HAP-1 (cell line): ENCODE measurements at regions not wholly inside any gene's neighbourhood (a gene's known extent, or its start where the extent isn't known, plus 50 kb on each side); places are given as distances from the start of the nearest gene placed in this dataset.

ENCODE experiments used
- DNase-seq, 2 experiments: peaks; one replicate each; pipeline ENCODE4 v3.0.0-alpha.2; 2016 to 2020; ENCODE audit warnings: low spot score in 2 of 2
- H3K27me3 ChIP-seq: fragments of 250-450 bp; sonication (Bioruptor Pico); 2 replicates; pipeline ENCODE4 v1.5.1; 2020; ENCODE audit warnings: low read depth, mild to moderate bottlenecking, moderate library complexity
- H3K36me3 ChIP-seq: fragments of 250-450 bp; sonication (Bioruptor Pico); replicated peaks from 2 replicates; pipeline ENCODE4 v1.5.1; 2020; ENCODE audit warnings: mild to moderate bottlenecking
- H3K4me1 ChIP-seq: fragments of 250-450 bp; sonication (Bioruptor Pico); 2 replicates; pipeline ENCODE4 v1.5.1; 2020; ENCODE audit warnings: mild to moderate bottlenecking
- H3K4me3 ChIP-seq: fragments of 250-450 bp; sonication (Bioruptor Pico); 2 replicates; pipeline ENCODE4 v1.5.1; 2020; ENCODE audit warnings: mild to moderate bottlenecking, moderate library complexity
- H3K9me3 ChIP-seq: fragments of 250-450 bp; sonication (Bioruptor Pico); 2 replicates; pipeline ENCODE4 v1.5.1; 2020; ENCODE audit warnings: mild to moderate bottlenecking, moderate library complexity
- in situ Hi-C: fragments of 300-500 bp; cut with MboI; formaldehyde crosslinking; loops from 3 replicates; pipeline ENCODE4 v1.14.3; 2020; ENCODE audit warnings: low sequenced_read_pairs, inconsistent platforms, mixed read lengths

DNA sequence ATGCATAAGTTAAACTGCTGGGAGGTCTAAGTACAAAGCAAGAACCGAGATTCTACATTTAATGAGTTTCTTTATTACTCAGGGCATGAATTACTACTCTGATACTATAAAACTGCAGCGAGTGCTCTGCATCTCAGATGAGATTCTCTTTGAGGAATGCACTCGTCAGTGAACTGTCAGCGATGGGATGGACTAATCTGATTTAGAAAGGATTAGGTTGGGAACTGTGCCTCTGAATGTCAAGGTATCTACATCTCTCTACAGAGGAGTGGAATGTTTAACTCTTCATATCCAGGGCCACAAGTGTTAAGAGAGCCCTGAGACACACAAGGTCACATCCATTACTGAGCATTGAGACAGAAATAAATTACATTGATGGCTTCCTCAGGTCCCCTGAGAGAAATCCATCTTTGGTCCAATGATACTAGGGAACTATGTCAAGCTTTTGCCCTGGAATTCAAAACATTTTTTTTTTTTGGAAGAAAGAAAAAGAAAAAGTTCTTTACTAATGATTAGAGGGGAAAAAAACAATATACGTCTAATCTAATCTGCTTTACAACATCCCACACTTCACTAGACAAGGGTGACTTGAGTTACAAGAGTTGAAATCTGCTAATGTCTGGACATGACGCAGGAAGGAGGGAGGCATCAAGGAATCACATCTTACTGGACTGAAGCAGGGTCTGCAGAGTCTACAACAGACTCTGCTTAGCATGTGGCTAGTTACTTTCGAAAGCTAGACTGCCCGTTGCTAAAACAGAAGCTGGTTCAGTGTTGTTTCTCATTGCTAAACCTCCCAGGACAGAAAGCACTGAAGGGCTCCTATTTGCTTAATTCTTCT is 270.0 kb upstream of the TLE4 start:
- peaks cover 8% of the 10 kb centered on the region for H3K4me1 ChIP-seq
- DNase-seq: peak in 1 of 2 experiments; percentile 10
- no peaks in the 10 kb centered on the region for H3K36me3 ChIP-seq
- H3K4me3 ChIP-seq: no peak overlapping the region
- H3K9me3 ChIP-seq: no peaks in the 10 kb centered on the region
- in situ Hi-C loops: no loop called here
- H3K27me3 ChIP-seq: peaks cover 3% of the 10 kb centered on the region

DNA sequence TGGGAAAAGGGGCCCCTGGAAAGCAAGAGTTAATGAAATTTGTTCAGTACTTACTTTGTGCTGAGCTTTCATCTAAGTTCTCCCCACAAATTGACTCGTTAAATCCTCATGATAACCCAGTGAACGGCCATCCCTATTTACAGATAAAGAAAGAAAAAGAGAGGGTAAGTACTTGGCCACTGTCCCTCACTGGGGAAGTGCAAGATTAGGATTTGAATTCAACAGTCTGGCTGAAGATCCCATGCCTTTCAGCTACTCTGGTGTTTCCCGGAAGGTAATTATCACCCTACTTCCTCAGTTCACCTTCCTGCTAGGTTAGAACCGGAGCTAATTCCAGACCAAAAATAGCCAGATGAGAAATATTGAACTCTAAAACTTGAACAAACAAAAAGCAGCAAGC is 269.2 kb upstream of the TLE4 start:
- no peaks in the 10 kb centered on the region for H3K9me3 ChIP-seq
- H3K27me3 ChIP-seq: peaks cover 3% of the 10 kb centered on the region
- H3K4me3 ChIP-seq: no peak overlapping the region
- DNase-seq: no peak
- in situ Hi-C loops: no loop called here
- H3K4me1 ChIP-seq: peaks cover 8% of the 10 kb centered on the region
- no peaks in the 10 kb centered on the region for H3K36me3 ChIP-seq

DNA sequence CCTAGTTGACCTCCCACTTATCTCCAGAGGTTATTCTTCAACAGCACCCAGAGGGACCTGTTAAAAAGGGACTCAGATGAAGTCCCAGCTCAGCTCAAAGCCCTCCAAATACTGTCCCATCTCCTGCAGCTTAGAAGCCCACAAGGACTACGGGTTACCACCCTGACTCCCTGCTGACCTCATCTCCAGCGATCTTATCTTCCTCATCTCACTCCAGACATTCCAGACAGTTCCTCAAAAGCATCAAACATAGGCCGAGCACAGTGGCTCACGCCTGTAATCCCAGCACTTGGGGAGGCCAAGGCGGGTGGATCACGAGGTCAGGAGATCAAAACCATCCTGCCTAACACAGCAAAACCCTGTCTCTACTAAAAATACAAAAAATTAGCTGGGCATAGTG is 263.8 kb upstream of the TLE4 start:
- no peaks in the 10 kb centered on the region for H3K9me3 ChIP-seq
- no peaks in the 10 kb centered on the region for H3K4me1 ChIP-seq
- DNase-seq: no peak
- peaks cover 2% of the 10 kb centered on the region for H3K27me3 ChIP-seq
- no peaks in the 10 kb centered on the region for H3K36me3 ChIP-seq
- no peak overlapping the region for H3K4me3 ChIP-seq
- in situ Hi-C loops: no loop called here

DNA sequence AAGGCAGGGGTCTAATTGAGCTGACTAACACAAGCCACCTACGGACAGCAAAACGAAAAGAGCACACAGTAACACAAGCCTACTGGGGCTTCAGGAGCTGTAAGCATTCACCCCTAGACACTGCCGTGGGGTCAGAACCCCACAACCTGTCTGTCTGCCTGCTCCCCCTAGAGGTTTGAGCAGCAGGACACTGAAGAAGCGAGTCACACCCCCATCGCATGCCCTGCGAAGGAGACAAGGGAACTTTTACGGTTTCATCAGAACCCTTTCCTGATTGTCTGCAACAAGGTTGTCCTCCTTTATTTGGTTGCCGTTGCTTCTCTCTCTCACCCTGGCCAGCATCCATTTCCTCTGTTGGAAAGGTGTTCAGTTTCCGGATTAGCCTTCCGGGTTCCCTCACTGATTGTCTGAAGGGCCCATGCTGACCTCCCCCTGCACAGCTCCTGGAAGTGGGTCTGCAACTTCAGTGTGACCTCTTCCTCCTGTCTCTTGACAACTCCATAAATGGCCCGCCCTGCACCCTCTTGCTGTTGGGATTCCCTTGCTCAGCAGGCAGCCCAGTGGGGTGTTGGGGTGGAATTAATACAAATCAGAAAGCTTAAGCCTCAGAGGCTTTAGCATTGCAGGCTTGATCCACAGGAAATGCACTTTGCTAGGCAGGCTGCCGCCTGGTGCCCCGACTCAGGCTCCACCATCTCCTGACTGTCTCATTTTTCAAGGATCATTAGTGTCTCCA is 258.9 kb upstream of the TLE4 start:
- in situ Hi-C loops: no loop called here
- no peaks in the 10 kb centered on the region for H3K36me3 ChIP-seq
- no peak overlapping the region for H3K4me3 ChIP-seq
- H3K27me3 ChIP-seq: no peaks in the 10 kb centered on the region
- no peak for DNase-seq
- no peaks in the 10 kb centered on the region for H3K4me1 ChIP-seq
- no peaks in the 10 kb centered on the region for H3K9me3 ChIP-seq

DNA sequence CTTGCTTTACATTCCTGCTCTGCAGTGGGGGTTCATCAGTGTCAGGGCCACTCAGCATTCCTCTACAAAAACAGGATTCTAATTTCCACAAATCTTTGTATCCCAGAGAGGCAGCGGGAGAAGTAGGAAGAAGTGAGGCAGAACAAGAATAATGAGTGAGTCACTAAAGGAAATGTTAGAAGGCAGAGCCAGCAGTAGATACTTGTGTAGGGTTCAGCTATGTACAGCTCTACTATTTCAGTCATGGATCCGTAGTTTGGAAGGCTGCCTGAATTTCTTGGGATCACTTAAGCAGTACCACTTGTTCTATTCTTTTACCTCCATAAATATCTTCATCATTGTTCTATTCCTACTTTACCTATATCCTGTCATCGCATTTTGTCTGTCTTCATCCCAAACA is 246.3 kb upstream of the TLE4 start:
- no peak for DNase-seq
- Histone ChIP-seq H3K27me3 (no peaks in the 10 kb centered on the region), H3K4me1 (no peaks in the 10 kb centered on the region), H3K9me3 (no peaks in the 10 kb centered on the region), H3K36me3 (no peaks in the 10 kb centered on the region), H3K4me3 (no peak overlapping the region)
- in situ Hi-C loops: no loop called here

DNA sequence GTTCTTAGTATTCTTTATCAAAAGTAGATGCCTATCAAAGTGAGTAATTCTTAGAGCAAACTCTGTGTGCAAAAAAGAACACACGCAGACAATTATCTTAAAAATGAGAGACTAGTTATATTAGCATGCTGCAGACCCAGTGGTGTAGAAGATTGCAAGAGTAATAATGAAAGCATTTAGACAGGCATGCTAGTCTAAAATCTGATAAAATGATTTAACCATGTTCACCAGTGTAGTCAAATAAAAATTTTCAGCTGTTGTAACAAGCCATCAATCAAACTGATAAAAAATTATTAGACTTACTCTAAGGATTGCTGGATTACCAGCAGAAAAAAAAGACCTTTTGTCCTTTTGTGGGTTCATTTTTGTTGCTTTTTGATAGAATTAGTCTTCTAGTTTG is 241.9 kb upstream of the TLE4 start:
- Histone ChIP-seq H3K27me3 (no peaks in the 10 kb centered on the region), H3K4me1 (no peaks in the 10 kb centered on the region), H3K9me3 (no peaks in the 10 kb centered on the region), H3K36me3 (no peaks in the 10 kb centered on the region), H3K4me3 (no peak overlapping the region)
- no peak for DNase-seq
- in situ Hi-C loops: no loop called here

DNA sequence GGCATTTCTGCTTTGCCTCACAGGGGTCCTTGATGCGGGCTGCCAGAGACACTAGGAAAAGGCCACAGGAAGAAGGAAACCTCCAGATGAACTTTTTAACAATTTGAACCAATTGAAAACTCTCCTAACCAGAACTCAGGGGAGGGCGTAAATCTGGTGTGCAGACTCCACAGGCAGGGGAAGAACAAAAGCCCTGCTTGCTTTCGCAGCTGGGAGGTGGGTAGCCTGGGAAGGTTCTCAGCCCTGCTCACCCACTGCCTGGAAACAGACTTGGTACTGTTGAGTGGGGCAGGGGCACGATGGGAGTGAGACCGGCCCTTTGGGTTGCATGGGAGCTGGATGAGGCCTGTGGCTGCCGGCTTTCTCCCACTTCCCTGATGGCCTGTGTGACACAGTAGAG is 237.8 kb upstream of the TLE4 start:
- Histone ChIP-seq H3K4me3 (no peak overlapping the region), H3K4me1 (no peaks in the 10 kb centered on the region), H3K27me3 (no peaks in the 10 kb centered on the region), H3K9me3 (no peaks in the 10 kb centered on the region), H3K36me3 (no peaks in the 10 kb centered on the region)
- no peak for DNase-seq
- in situ Hi-C loops: no loop called here

DNA sequence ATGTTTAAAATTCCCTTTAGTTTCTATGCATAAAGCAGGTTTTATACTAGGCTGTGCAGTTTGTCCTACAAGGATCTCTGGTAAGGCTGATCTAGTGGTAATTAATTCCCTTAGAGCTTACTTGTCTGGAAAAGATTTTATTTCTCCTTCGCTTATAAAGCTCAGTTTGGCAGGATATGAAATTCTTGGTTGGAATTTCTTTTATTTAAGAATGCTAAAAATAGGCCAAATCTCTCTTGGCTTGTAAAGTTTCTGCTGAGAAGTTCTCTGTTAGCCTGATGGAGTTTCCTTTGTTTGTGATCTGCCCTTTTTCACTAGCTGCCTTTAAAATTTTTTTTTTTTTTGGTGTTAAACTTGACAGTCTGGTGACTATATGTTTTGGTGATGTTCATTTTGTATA is 237.1 kb upstream of the TLE4 start:
- Histone ChIP-seq H3K9me3 (no peaks in the 10 kb centered on the region), H3K4me3 (no peak overlapping the region), H3K4me1 (no peaks in the 10 kb centered on the region), H3K27me3 (no peaks in the 10 kb centered on the region), H3K36me3 (no peaks in the 10 kb centered on the region)
- DNase-seq: no peak
- in situ Hi-C loops: no loop called here

DNA sequence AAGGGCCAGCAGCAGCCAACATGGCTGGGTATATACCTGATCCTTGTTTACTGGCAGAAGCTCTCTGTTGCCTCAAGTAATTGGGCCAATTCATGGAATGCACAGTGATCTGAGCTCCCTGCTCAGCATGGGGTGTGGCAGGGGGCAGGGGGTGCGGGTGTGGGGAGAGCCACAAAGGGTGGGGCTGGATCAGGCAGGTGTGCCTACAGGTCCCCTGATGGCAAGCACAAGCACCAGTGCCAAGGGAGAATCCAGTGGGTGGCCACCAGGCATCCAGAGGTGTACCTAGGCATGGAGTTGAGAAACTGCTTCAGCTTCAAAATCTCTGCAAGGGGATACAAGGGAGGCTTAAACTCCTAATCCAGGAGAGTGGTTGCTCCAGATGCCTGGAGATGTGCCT is 235.8 kb upstream of the TLE4 start:
- Histone ChIP-seq H3K27me3 (no peaks in the 10 kb centered on the region), H3K4me1 (no peaks in the 10 kb centered on the region), H3K9me3 (no peaks in the 10 kb centered on the region), H3K4me3 (no peak overlapping the region), H3K36me3 (no peaks in the 10 kb centered on the region)
- in situ Hi-C loops: no loop called here
- DNase-seq: no peak

DNA sequence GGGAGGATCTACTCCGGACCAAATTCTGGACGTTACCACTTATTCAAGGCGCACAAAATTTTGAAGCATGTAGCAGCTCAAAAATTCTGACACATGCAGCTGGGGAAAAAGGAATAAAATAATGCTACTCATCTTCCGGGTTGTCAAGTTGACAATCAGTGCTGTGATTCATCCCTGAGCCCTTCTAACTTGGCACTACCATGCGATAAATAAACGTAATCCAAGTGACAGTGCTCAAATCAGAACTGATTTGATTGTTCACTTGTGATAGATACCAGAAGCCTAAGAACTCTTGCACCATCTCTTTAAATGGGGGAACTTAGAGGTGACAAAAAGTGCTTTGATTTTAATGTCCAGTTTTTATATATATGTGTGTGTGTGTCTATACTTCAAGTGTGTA is 230.2 kb upstream of the TLE4 start:
- Histone ChIP-seq H3K27me3 (no peaks in the 10 kb centered on the region), H3K4me1 (no peaks in the 10 kb centered on the region)
- in situ Hi-C loops: no loop called here

DNA sequence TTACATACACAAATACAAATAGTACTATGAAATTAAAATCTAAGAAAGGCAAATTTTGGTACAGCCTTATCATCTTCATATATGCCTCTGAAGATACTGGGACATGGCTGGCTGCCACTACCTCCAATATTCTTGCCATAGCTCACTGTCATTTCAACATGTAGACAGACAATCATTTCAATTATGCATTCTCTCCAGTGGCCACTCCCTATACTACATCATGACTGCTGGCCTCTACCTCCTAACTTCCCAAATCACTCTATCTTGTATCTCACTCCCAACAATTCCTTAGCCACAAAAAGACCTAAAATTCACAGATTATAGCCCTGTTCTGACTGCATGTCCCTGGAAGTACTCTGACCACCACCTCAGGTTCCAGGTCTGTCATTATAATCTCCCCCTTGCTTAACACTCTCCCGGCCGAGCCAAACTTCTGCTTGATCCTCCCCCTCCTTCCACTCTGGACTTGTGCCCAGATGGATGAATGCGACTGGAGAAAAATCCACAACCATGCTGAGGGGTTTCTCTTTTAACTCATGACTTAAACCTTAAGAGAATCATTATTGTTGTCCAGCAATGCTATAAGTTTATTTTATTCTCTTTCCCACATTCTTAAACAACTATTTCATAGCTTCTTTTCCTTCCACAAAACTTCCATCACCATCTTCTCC is 225.3 kb upstream of the TLE4 start:
- DNase-seq: no peak
- H3K36me3 ChIP-seq: no peaks in the 10 kb centered on the region
- H3K27me3 ChIP-seq: no peaks in the 10 kb centered on the region
- no peaks in the 10 kb centered on the region for H3K4me1 ChIP-seq
- H3K9me3 ChIP-seq: no peaks in the 10 kb centered on the region
- in situ Hi-C loops: no loop called here
- H3K4me3 ChIP-seq: no peak overlapping the region

More for the DNA sequence above, 230.2 kb upstream of the TLE4 start:
- Histone ChIP-seq H3K4me3 (no peak overlapping the region), H3K9me3 (no peaks in the 10 kb centered on the region), H3K36me3 (no peaks in the 10 kb centered on the region)
- no peak for DNase-seq

DNA sequence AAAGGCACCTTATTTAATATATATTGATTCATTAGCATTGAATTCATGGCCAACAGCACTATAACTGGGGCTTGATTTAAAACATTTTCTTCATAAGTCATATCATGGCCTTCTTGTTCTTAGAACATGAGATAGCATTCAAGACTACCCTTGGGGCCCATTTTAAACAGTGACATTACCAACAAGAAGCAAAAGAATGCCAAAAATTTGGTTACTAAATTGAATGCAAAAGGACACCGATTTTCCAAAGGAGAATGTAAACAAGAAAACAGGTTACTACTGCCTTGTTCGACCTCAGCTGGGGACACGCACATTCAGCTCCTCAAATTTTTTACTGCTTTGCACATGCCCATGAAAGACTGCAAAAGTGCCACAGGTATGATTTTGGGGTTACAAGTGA is 219.4 kb upstream of the TLE4 start:
- no peaks in the 10 kb centered on the region for H3K4me1 ChIP-seq
- no peaks in the 10 kb centered on the region for H3K36me3 ChIP-seq
- H3K9me3 ChIP-seq: no peaks in the 10 kb centered on the region
- H3K4me3 ChIP-seq: no peak overlapping the region
- H3K27me3 ChIP-seq: no peaks in the 10 kb centered on the region
- in situ Hi-C loops: no loop called here
- DNase-seq: no peak

DNA sequence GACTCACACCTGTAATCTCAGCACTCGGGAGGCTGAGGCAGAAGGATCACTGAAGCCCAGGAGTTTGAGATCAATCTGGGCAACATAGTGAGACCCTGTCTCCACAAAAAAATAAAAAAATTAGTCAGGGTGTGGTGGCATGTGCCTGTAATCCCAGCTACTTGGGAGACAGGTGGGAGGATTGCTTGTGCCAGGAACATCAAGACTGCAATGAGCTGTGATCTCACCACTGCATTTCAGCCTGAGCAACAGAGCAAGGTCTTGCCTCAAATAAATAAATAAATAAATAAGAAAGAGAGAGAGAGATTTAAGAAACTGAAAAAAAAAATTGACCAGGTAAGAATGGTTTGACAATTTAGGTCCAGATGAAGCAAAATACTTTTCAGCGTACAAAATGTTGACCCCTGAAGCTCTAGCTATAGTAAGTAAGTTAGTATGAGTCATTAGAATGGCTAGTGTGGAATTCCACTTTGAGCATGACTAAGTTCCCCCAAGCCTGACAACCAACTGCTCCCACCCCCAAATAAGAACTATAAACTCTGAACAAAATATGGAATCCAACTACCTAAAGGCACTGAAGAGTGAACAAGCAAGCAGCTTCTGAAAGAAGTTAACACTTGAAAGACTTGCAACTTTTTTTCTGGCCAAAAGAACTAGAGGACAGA is 217.8 kb upstream of the TLE4 start:
- in situ Hi-C loops: no loop called here
- Histone ChIP-seq H3K4me1 (no peaks in the 10 kb centered on the region), H3K36me3 (no peaks in the 10 kb centered on the region), H3K9me3 (no peaks in the 10 kb centered on the region), H3K27me3 (no peaks in the 10 kb centered on the region), H3K4me3 (no peak overlapping the region)
- no peak for DNase-seq

DNA sequence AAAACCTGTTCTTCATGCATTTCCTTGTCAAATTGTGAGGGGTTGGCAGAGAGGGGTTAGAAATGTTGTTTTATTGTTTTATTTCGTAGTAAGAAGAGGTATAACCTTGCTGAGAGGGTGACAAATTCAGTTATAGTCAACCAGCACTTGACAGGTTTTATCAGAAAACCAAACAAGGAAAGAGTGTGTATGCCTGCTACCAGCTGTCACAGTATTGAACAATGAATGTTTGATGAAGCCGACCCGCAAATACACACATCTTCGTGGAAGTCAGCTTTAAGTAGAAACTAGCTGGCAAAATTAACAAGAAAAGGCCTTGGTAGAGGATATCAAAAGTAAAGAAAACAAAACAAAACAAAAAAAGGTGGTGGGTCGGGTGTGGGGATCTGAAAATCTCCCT is 214.6 kb upstream of the TLE4 start:
- in situ Hi-C loops: no loop called here
- no peaks in the 10 kb centered on the region for H3K27me3 ChIP-seq
- DNase-seq: no peak
- H3K9me3 ChIP-seq: no peaks in the 10 kb centered on the region
- no peaks in the 10 kb centered on the region for H3K36me3 ChIP-seq
- H3K4me3 ChIP-seq: no peak overlapping the region
- H3K4me1 ChIP-seq: no peaks in the 10 kb centered on the region
